Fibroblast of upper back skin (primary cell): ENCODE measurements at regions not wholly inside any gene's neighbourhood (a gene's known extent, or its start where the extent isn't known, plus 50 kb on each side); places are given as distances from the start of the nearest gene placed in this dataset.
A peak's percentile ranks its signal among the peaks of the same experiment; 100 is the strongest.
"Not testable (repeated sequence)": the region's sequence is repeated elsewhere in the genome, so short reads cannot be mapped to it uniquely, and the experiment has no call there.

Experiments used
- DNase-seq: peaks from one replicate; pipeline ENCODE4 v3.0.0-alpha.2; 2013

- DNase-seq, result peak; percentile 65
These were observed 198.7 kb upstream of the ADAMTS3 start for GRCh38 chr4:72767618-72768302.

GRCh38 chr4:72765788-72766187, 196.8 kb upstream of the ADAMTS3 start:
- not testable (repeated sequence) for DNase-seq

GRCh38 chr4:72761368-72762038, 192.5 kb upstream of the ADAMTS3 start:
- DNase-seq, result no peak

GRCh38 chr4:72753414-72753813, 184.4 kb upstream of the ADAMTS3 start:
- not testable (repeated sequence) for DNase-seq

DNA sequence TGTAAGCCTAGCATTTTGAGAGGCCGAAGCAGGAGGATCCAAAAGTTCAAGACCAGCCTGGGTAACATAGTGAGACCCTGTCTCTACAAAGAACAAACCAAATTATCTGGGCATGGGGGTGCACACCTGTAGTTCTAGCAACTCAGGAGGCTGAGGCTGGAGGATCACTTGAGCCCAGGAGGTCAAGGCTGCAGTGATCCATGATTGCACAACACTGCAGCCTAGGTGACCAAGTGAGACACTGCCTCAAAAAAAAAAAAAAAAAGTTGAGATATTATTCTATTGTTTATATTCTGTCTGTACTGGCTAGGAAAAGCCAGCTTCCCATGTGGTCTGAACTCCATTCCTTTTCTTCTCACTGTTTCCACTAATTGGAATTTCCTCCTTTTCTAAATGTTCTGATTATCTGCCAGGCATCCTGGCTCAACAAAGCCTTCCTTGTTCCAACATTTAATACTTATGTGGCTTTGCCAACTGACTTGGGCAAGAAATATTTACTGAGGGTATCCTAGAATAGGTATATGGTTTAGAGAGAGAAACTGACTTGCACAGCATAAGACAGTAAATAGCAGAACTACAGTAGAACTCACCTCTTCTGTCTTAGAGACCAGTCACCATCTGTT, 175.2 kb upstream of the ADAMTS3 start:
- no peak for DNase-seq

DNA sequence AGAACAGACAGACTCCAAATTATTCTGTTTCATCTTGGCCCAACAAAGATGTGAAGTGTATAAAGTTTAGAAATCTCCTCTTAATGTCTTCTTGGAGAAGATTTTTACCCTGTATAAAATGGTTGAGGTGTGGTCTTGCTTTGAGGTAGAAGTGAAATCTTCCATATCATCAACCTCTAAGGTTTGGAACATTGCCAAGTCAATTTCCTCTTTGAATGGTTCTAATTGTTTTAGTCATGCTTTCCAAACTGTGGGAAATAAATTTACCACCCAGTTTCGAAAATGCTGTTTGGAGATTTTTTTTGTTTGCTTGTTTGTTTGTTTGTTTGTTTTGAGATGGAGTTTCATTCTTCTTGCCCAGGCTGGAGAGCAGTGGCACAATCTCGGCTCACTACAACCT, 174.1 kb upstream of the ADAMTS3 start:
- no peak for DNase-seq

GRCh38 chr4:72715299-72715698, 146.3 kb upstream of the ADAMTS3 start:
- DNase-seq, result no peak

GRCh38 chr4:72714482-72715279, 145.7 kb upstream of the ADAMTS3 start:
- no peak for DNase-seq

DNA sequence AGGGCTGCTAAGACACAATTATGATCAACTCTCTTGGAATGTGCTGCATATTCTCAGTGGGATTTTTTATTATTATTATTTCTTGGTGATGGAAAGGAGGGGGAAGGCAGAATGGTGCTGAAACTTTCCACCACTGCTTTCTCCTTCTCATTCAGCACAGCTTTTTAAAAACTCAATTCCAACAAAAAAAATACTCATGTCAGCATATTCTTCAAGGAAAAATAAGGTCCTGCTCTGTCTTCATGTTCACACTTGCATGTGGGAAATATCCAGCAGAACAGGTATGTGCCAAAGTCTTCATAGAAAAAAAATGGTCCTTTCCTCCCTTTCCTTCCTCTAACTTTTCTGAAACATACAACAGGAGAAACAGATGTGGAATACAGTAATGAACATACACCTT, 144.0 kb upstream of the ADAMTS3 start:
- no peak for DNase-seq

DNA sequence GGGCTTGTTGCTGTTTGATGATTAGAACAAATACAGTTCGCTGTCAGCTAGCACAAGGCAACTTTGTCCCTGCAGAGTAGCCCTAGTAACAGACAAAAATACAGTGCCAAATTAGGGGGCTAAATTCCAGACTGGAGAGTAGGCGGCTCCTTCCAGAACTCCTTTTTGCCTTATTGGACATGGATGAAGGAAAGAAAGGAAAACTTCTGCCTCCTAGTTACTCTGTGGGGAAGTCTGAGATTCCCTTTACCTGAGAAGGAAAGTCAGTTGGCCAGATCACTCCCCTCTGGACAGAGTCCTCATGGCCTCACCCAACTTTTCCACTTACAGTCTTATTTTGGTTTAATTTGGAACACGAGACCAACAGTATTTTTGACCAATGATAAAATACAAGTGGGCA, 140.5 kb upstream of the ADAMTS3 start:
- no peak for DNase-seq

- DNase-seq, result no peak
These were observed 137.7 kb upstream of the ADAMTS3 start for GRCh38 chr4:72706684-72707083.

GRCh38 chr4:72704925-72705640, 136.1 kb upstream of the ADAMTS3 start:
- not testable (repeated sequence) for DNase-seq

GRCh38 chr4:72702948-72703347, 133.9 kb upstream of the ADAMTS3 start:
- DNase-seq, result no peak

- DNase-seq, result peak; percentile 46
These were observed 133.2 kb upstream of the ADAMTS3 start for GRCh38 chr4:72701987-72702819.

GRCh38 chr4:72690771-72691170, 121.8 kb upstream of the ADAMTS3 start:
- no peak for DNase-seq

GRCh38 chr4:72689923-72690322, 120.9 kb upstream of the ADAMTS3 start:
- no peak for DNase-seq

DNA sequence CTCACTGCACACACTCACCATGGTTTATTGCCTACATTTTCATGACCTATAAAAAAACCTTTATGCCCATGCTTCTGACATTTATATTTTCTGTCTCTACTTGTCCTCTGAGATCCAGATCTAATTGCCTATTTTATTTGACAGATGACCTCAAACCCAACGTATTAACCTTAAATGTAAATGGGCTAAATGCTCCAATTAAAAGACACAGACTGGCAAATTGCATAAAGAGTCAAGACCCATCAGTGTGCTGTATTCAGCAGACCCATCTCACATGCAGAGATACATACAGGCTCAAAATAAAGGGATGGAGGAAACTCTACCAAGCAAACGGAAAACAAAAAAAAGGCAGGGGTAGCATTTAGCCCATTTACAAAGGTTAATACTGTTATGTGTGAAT, 117.4 kb upstream of the ADAMTS3 start:
- DNase-seq, result not testable (repeated sequence)

GRCh38 chr4:72679666-72680065, 110.6 kb upstream of the ADAMTS3 start:
- DNase-seq, result no peak

DNA sequence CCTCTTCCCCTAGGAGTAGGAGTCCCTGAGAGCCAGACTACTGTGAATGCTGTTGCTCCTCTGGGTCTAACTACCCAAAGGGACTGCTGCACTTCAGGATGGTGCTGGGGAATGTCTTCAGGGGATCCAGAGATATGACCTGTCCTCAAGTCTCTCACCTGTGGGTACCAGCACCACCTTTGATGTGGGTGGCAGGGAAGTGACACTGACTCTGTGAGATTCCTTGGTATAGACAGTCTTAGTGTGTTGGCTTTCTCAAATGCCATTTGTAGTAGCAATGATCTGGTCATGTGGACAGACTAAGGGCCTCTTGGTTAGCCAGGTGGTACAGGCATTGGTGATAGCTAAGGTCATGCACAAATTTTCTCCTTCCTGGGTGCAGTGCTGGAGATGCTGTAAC, 108.9 kb upstream of the ADAMTS3 start:
- DNase-seq, result no peak

- no peak for DNase-seq
These were observed 108.2 kb upstream of the ADAMTS3 start for GRCh38 chr4:72677265-72677664.

DNA sequence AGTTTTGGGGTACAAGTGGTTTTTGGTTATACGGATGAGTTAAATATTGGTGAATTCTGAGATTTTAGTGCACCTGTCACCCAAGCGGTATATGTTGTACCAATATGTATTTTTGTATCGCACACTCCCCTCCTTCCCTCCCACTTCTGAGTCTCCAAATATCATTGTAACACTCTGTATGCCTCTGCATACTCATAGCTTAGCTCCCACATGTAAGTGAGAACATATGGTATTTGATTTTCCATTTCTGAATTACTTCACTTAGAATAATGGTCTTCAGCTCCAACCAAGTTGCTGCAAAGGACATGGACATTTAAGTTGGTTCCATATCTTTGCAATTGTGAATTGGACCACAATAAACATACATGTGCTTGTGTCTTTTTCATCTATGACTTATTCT, 103.0 kb upstream of the ADAMTS3 start:
- DNase-seq, result no peak

- DNase-seq, result no peak
These were observed 101.5 kb upstream of the ADAMTS3 start for GRCh38 chr4:72670521-72670920.
